ENCODE measurements at regions not wholly inside any gene's neighbourhood (a gene's known extent, or its start where the extent isn't known, plus 50 kb on each side); places are given as distances from the start of the nearest gene placed in this dataset.

DNA sequence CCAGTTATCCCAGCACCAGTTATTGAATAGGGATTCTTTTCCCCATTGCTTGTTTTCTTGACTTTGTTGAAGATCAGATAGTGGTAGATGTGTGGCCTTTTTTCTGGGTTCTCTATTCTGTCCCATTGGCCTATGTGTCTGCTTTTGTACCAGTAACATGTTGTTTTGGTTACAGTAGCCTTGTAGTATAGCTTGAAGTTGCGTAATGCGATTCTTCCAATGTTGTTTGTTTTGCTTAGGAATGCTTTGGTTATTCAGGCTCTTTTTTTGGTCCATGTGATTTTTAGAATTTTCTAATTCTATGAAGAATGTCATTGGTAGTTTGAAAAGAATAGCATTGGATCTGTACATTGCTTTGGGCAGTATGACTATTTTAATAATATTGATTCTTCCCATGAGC, 94.3 kb upstream of the CHMP2B start:
- no peaks in the 10 kb centered on the region for H3K9me3 ChIP-seq (ENCODE audit: insufficient read depth, low read length)

DNA sequence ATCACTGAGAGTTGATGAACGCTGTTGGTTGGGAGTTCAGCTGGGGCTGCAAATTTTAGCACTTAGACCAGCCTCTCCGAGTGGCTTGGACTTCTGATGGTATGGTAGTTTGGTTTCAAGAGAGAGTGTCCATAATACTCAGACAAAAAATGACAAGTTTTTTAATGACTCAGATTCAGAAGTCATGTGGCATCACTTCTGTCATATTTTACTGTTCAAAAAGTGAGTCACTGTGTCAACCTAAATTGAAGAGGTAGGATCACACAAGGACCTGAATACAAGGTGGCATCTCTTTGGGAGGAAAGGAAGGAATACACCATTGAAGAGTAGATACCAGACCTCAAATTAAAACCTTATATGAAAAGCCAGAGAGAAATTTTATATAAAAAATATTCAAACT, 99.1 kb upstream of the CHMP2B start:
- no peaks in the 10 kb centered on the region for H3K36me3 ChIP-seq (ENCODE audit: insufficient read depth, insufficient read length, low read length)
- TF ChIP-seq ZNF274 (IDR thresholded peaks at IDR 0.05; ENCODE audit: low read depth, low read length) (no peak), YY1 (IDR thresholded peaks at IDR 0.05; ENCODE audit: insufficient read depth, insufficient read length) (no peak), SUZ12 (IDR thresholded peaks at IDR 0.05; ENCODE audit: extremely low read depth, insufficient read depth, insufficient read length) (no peak)
- H3K27me3 ChIP-seq (ENCODE audit: insufficient read depth, insufficient read length), result no peaks in the 10 kb centered on the region
- H3K9ac ChIP-seq (ENCODE audit: insufficient read length, low read depth), result no peak overlapping the region
- H3K9me3 ChIP-seq (ENCODE audit: insufficient read depth, low read length), result no peaks in the 10 kb centered on the region
- H3K4me1 ChIP-seq (ENCODE audit: insufficient read depth, insufficient read length), result no peaks in the 10 kb centered on the region
- no peak for DNase-seq (ENCODE audit: low read depth, low spot score)
- no peak overlapping the region for H3K4me3 ChIP-seq (ENCODE audit: insufficient read length, low read depth)

More for the DNA sequence above, 94.3 kb upstream of the CHMP2B start:
- no peaks in the 10 kb centered on the region for H3K36me3 ChIP-seq (ENCODE audit: insufficient read depth, insufficient read length, low read length)
- no peak overlapping the region for H3K4me3 ChIP-seq (ENCODE audit: insufficient read length, low read depth)
- H3K27me3 ChIP-seq (ENCODE audit: insufficient read depth, insufficient read length), result no peaks in the 10 kb centered on the region
- no peak for TF ChIP-seq SUZ12 (IDR thresholded peaks at IDR 0.05; ENCODE audit: extremely low read depth, insufficient read depth, insufficient read length)
- TF ChIP-seq YY1 (IDR thresholded peaks at IDR 0.05; ENCODE audit: insufficient read depth, insufficient read length), result no peak
- TF ChIP-seq ZNF274 (IDR thresholded peaks at IDR 0.05; ENCODE audit: low read depth, low read length), result no peak
- DNase-seq (ENCODE audit: low read depth, low spot score), result no peak
- no peaks in the 10 kb centered on the region for H3K4me1 ChIP-seq (ENCODE audit: insufficient read depth, insufficient read length)
- H3K9ac ChIP-seq (ENCODE audit: insufficient read length, low read depth), result no peak overlapping the region

DNA sequence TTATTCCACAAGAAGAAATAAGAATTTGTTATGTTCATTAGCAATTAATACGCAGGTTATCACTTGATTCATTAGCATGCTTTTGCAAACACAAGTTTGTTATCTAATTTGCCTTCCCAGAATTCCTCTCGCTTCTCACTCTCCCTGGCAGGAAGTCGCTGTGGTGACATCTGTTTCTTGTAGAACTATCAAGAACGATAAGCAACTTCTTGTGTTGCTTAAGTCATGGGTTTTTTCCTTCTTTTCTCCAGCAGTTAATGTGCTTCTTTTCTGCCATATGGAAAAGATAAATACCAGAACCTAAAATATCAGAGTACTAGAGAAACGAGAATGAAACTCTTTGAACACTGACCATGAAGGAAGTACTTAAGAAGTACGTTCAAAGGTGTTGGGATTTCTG, 99.8 kb upstream of the CHMP2B start:
- no peaks in the 10 kb centered on the region for H3K4me1 ChIP-seq (ENCODE audit: insufficient read depth, insufficient read length)
- H3K4me3 ChIP-seq (ENCODE audit: insufficient read length, low read depth), result no peak overlapping the region
- no peak for DNase-seq (ENCODE audit: low read depth, low spot score)
- no peak overlapping the region for H3K9ac ChIP-seq (ENCODE audit: insufficient read length, low read depth)
- no peaks in the 10 kb centered on the region for H3K9me3 ChIP-seq (ENCODE audit: insufficient read depth, low read length)
- no peaks in the 10 kb centered on the region for H3K36me3 ChIP-seq (ENCODE audit: insufficient read depth, insufficient read length, low read length)
- H3K27me3 ChIP-seq (ENCODE audit: insufficient read depth, insufficient read length), result no peaks in the 10 kb centered on the region
- TF ChIP-seq YY1 (IDR thresholded peaks at IDR 0.05; ENCODE audit: insufficient read depth, insufficient read length), result no peak
- TF ChIP-seq ZNF274 (IDR thresholded peaks at IDR 0.05; ENCODE audit: low read depth, low read length), result no peak
- no peak for TF ChIP-seq SUZ12 (IDR thresholded peaks at IDR 0.05; ENCODE audit: extremely low read depth, insufficient read depth, insufficient read length)

DNA sequence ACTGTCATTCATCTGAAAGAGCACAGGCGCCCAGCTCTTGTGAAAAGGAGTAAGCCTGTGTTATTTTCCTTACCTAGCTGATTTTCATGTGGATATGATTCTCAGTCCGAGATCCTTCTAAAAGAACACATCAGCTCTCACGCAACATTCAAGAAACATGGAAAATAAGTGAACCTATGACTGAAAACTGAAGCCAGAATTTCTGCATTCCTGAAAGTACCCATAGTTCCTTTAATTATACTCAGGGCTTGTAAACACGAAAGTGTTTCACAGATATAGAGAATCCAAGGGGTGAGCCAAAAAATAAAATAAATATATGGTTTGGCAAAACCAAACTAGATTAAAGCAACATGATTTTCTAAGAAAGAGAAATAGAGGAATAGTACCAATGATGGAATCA, 100.8 kb upstream of the CHMP2B start:
- TF ChIP-seq YY1 (IDR thresholded peaks at IDR 0.05; ENCODE audit: insufficient read depth, insufficient read length) (no peak), SUZ12 (IDR thresholded peaks at IDR 0.05; ENCODE audit: extremely low read depth, insufficient read depth, insufficient read length) (no peak), ZNF274 (IDR thresholded peaks at IDR 0.05; ENCODE audit: low read depth, low read length) (no peak)
- Histone ChIP-seq H3K4me3 (ENCODE audit: insufficient read length, low read depth) (no peak overlapping the region), H3K9me3 (ENCODE audit: insufficient read depth, low read length) (no peaks in the 10 kb centered on the region), H3K9ac (ENCODE audit: insufficient read length, low read depth) (no peak overlapping the region), H3K36me3 (ENCODE audit: insufficient read depth, insufficient read length, low read length) (no peaks in the 10 kb centered on the region), H3K27me3 (ENCODE audit: insufficient read depth, insufficient read length) (no peaks in the 10 kb centered on the region), H3K4me1 (ENCODE audit: insufficient read depth, insufficient read length) (no peaks in the 10 kb centered on the region)
- no peak for DNase-seq (ENCODE audit: low read depth, low spot score)

DNA sequence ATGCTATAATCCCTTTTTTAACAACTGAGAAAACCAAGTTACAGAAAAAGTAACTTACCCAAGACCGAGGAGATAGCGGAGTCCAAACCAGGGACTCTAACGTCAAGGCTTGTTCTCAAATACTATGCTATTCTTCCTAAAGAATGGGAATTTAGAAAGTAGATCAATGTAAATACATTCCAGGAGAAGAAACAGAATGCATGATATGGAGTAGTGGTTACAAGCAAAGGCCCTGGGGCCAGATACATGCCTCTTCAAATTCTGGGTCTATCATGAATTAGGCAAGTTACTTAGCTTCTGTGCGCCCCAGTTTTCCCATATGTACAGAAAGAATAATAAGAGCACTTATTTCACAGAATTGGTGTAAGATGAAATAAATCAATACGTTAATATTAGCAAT, 102.0 kb upstream of the CHMP2B start:
- Histone ChIP-seq H3K9ac (ENCODE audit: insufficient read length, low read depth) (no peak overlapping the region), H3K36me3 (ENCODE audit: insufficient read depth, insufficient read length, low read length) (no peaks in the 10 kb centered on the region)
- TF ChIP-seq SUZ12 (IDR thresholded peaks at IDR 0.05; ENCODE audit: extremely low read depth, insufficient read depth, insufficient read length) (no peak), YY1 (IDR thresholded peaks at IDR 0.05; ENCODE audit: insufficient read depth, insufficient read length) (no peak), ZNF274 (IDR thresholded peaks at IDR 0.05; ENCODE audit: low read depth, low read length) (no peak)

DNA sequence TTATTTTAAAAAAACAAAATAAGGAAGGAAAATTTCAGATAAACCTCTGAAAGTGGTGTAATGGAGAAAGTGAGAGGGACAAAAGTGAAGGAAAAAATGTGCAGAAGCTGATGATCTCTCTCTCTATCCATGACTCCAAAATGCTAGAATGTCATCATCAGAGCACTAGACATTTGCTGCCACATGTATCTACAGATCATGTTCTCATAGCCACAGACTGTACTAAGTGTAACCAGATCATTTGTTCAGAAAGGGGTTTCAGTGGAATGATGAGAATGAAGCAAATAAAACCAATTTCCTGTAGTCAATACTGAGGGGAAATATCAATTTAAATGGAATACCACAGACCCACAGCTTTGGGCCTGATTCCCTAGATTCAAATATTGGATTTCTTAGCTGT, 104.3 kb upstream of the CHMP2B start:
- Histone ChIP-seq H3K9ac (ENCODE audit: insufficient read length, low read depth) (no peak overlapping the region), H3K4me1 (ENCODE audit: insufficient read depth, insufficient read length) (no peaks in the 10 kb centered on the region), H3K4me3 (ENCODE audit: insufficient read length, low read depth) (no peak overlapping the region), H3K27me3 (ENCODE audit: insufficient read depth, insufficient read length) (no peaks in the 10 kb centered on the region), H3K9me3 (ENCODE audit: insufficient read depth, low read length) (no peaks in the 10 kb centered on the region), H3K36me3 (ENCODE audit: insufficient read depth, insufficient read length, low read length) (no peaks in the 10 kb centered on the region)
- no peak for DNase-seq (ENCODE audit: low read depth, low spot score)
- TF ChIP-seq ZNF274 (IDR thresholded peaks at IDR 0.05; ENCODE audit: low read depth, low read length) (no peak), YY1 (IDR thresholded peaks at IDR 0.05; ENCODE audit: insufficient read depth, insufficient read length) (no peak), SUZ12 (IDR thresholded peaks at IDR 0.05; ENCODE audit: extremely low read depth, insufficient read depth, insufficient read length) (no peak)

More for the DNA sequence above, 102.0 kb upstream of the CHMP2B start:
- H3K9me3 ChIP-seq (ENCODE audit: insufficient read depth, low read length), result no peaks in the 10 kb centered on the region
- no peaks in the 10 kb centered on the region for H3K4me1 ChIP-seq (ENCODE audit: insufficient read depth, insufficient read length)
- H3K4me3 ChIP-seq (ENCODE audit: insufficient read length, low read depth), result no peak overlapping the region
- no peaks in the 10 kb centered on the region for H3K27me3 ChIP-seq (ENCODE audit: insufficient read depth, insufficient read length)
- no peak for DNase-seq (ENCODE audit: low read depth, low spot score)

DNA sequence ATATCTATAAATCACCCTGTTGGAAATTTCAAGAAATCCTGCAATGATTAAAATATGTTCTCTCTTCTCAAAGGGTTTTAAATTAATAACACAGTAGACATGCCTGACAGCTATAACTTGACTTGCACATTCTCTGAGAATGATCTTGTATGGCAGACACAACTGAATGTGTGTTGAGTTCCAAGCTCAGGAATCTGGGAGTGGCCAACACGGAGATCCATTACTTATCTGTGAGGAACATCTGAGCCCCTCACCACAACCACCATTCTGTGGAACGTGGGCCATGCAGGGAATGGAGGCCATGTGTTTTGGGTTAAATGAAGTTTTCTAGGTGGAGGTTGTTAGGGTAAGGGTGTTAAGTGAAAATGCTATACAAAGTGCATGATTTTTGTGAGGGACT, 105.3 kb upstream of the CHMP2B start:
- Histone ChIP-seq H3K36me3 (ENCODE audit: insufficient read depth, insufficient read length, low read length) (no peaks in the 10 kb centered on the region), H3K4me3 (ENCODE audit: insufficient read length, low read depth) (no peak overlapping the region), H3K27me3 (ENCODE audit: insufficient read depth, insufficient read length) (no peaks in the 10 kb centered on the region), H3K9ac (ENCODE audit: insufficient read length, low read depth) (no peak overlapping the region), H3K4me1 (ENCODE audit: insufficient read depth, insufficient read length) (no peaks in the 10 kb centered on the region), H3K9me3 (ENCODE audit: insufficient read depth, low read length) (no peaks in the 10 kb centered on the region)
- DNase-seq (ENCODE audit: low read depth, low spot score), result no peak
- no peak for TF ChIP-seq ZNF274 (IDR thresholded peaks at IDR 0.05; ENCODE audit: low read depth, low read length)
- no peak for TF ChIP-seq YY1 (IDR thresholded peaks at IDR 0.05; ENCODE audit: insufficient read depth, insufficient read length)
- no peak for TF ChIP-seq SUZ12 (IDR thresholded peaks at IDR 0.05; ENCODE audit: extremely low read depth, insufficient read depth, insufficient read length)

DNA sequence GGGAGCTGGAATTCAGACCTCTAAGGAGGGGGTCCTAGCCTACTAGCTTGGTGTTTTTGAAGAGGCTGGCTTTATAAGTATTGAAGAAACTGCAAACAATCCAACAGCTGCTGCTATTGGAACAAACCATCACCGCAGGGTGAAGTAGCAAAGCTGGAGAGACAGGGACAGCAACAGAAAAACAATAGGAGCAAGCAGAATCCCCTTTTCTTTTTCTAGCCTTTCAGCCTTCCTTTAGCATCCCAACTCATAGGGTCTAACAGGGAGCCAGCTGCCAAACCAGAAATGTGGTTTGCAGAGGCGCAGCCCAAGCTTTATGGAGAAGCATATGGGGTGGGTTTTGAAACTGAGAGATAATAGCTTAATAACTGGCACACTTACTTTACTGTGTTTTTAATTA, 106.2 kb upstream of the CHMP2B start:
- Histone ChIP-seq H3K4me1 (ENCODE audit: insufficient read depth, insufficient read length) (no peaks in the 10 kb centered on the region), H3K36me3 (ENCODE audit: insufficient read depth, insufficient read length, low read length) (no peaks in the 10 kb centered on the region), H3K4me3 (ENCODE audit: insufficient read length, low read depth) (no peak overlapping the region), H3K27me3 (ENCODE audit: insufficient read depth, insufficient read length) (no peaks in the 10 kb centered on the region), H3K9me3 (ENCODE audit: insufficient read depth, low read length) (no peaks in the 10 kb centered on the region), H3K9ac (ENCODE audit: insufficient read length, low read depth) (no peak overlapping the region)
- no peak for DNase-seq (ENCODE audit: low read depth, low spot score)
- no peak for TF ChIP-seq SUZ12 (IDR thresholded peaks at IDR 0.05; ENCODE audit: extremely low read depth, insufficient read depth, insufficient read length)
- TF ChIP-seq YY1 (IDR thresholded peaks at IDR 0.05; ENCODE audit: insufficient read depth, insufficient read length), result no peak
- TF ChIP-seq ZNF274 (IDR thresholded peaks at IDR 0.05; ENCODE audit: low read depth, low read length), result no peak

Data from NT2/D1 (cell line).